ENCODE measurements at regions not wholly inside any gene's neighbourhood (a gene's known extent, or its start where the extent isn't known, plus 50 kb on each side); places are given as distances from the start of the nearest gene placed in this dataset.

- Histone ChIP-seq H3K9ac (ENCODE audit: low read depth in 1 of 2, low read length in 2 of 2) (no peak overlapping the region), H3K4me3 (ENCODE audit: low read depth in 1 of 3, low read length in 3 of 3) (no peak overlapping the region), H3K27ac (ENCODE audit: low read depth in 1 of 2, low read length in 2 of 2) (no peak overlapping the region), H3K9me3 (ENCODE audit: control insufficient read depth in 4 of 4, low read length in 3 of 4) (peaks cover 0 to 8% (median 3%) of the 10 kb centered on the region in 4 donors), H3K36me3 (ENCODE audit: control insufficient read depth in 4 of 4, insufficient read depth in 3 of 4, low read depth in 1 of 4, low read length in 3 of 4) (no peaks in the 10 kb centered on the region), H3K27me3 (ENCODE audit: control insufficient read depth in 4 of 4, insufficient read depth in 4 of 4, low read length in 3 of 4) (no peaks in the 10 kb centered on the region), H3K4me1 (ENCODE audit: control insufficient read depth in 4 of 4, insufficient read depth in 4 of 4, low read length in 3 of 4) (no peaks in the 10 kb centered on the region)
- DNase-seq (ENCODE audit: low spot score) = no peak
- TF ChIP-seq TAF1 (conservative IDR thresholded peaks at IDR 0.05) (no peak), REST (IDR thresholded peaks at IDR 0.05) (no peak), EGR1 (IDR thresholded peaks at IDR 0.05; ENCODE audit: low read depth in 2 of 2) (no peak), HNF4G (IDR thresholded peaks at IDR 0.05) (no peak), CTCF (IDR thresholded peaks at IDR 0.05; ENCODE audit: low read depth, low read length, missing input control) (no peak), YY1 (IDR thresholded peaks at IDR 0.05) (no peak), RAD21 (IDR thresholded peaks at IDR 0.05) (no peak), NR2F2 (IDR thresholded peaks at IDR 0.05) (no peak), SP1 (IDR thresholded peaks at IDR 0.05) (no peak), RXRA (IDR thresholded peaks at IDR 0.05) (no peak), FOXA1 (IDR thresholded peaks at IDR 0.05) (no peak), HNF4A (conservative IDR thresholded peaks at IDR 0.05) (no peak), MAX (IDR thresholded peaks at IDR 0.05) (no peak), GABPA (IDR thresholded peaks at IDR 0.05 in 1 of 2, conservative IDR thresholded peaks at IDR 0.05 in 1 of 2) (no peak)
These were observed 381.6 kb downstream of the GJA1 start for GRCh38 chr6:121816906-121817540.

GRCh38 chr6:121823437-121823851 is 388.0 kb downstream of the GJA1 start:
- no peaks in the 10 kb centered on the region for H3K4me1 ChIP-seq (ENCODE audit: control insufficient read depth in 4 of 4, insufficient read depth in 4 of 4, low read length in 3 of 4)
- H3K9ac ChIP-seq (ENCODE audit: low read depth in 1 of 2, low read length in 2 of 2) = no peak overlapping the region
- H3K27ac ChIP-seq (ENCODE audit: low read depth in 1 of 2, low read length in 2 of 2) = no peak overlapping the region
- H3K36me3 ChIP-seq (ENCODE audit: control insufficient read depth in 4 of 4, insufficient read depth in 3 of 4, low read depth in 1 of 4, low read length in 3 of 4) = no peaks in the 10 kb centered on the region
- H3K9me3 ChIP-seq (ENCODE audit: control insufficient read depth in 4 of 4, low read length in 3 of 4) = peaks cover 0 to 8% (median 3%) of the 10 kb centered on the region in 4 donors
- no peak overlapping the region for H3K4me3 ChIP-seq (ENCODE audit: low read depth in 1 of 3, low read length in 3 of 3)
- WGBS = 19% methylated on average over 1 of the region's 1 CpG
- no peak for DNase-seq (ENCODE audit: low spot score)
- H3K27me3 ChIP-seq (ENCODE audit: control insufficient read depth in 4 of 4, insufficient read depth in 4 of 4, low read length in 3 of 4) = no peaks in the 10 kb centered on the region
- TF ChIP-seq REST (IDR thresholded peaks at IDR 0.05) (no peak), RAD21 (IDR thresholded peaks at IDR 0.05) (no peak), HNF4G (IDR thresholded peaks at IDR 0.05) (no peak), YY1 (IDR thresholded peaks at IDR 0.05) (no peak), NR2F2 (IDR thresholded peaks at IDR 0.05) (no peak), FOXA1 (IDR thresholded peaks at IDR 0.05) (no peak), RXRA (IDR thresholded peaks at IDR 0.05) (no peak), FOXA2 (IDR thresholded peaks at IDR 0.05) (no peak), TAF1 (conservative IDR thresholded peaks at IDR 0.05) (no peak), ATF3 (IDR thresholded peaks at IDR 0.05) (no peak), GABPA (IDR thresholded peaks at IDR 0.05 in 1 of 2, conservative IDR thresholded peaks at IDR 0.05 in 1 of 2) (no peak), ZBTB33 (IDR thresholded peaks at IDR 0.05) (no peak), CTCF (IDR thresholded peaks at IDR 0.05; ENCODE audit: low read depth, low read length, missing input control) (no peak), HNF4A (conservative IDR thresholded peaks at IDR 0.05) (no peak), SP1 (IDR thresholded peaks at IDR 0.05) (no peak)

All from liver (tissue), 8 donors.